Hematopoietic multipotent progenitor cell treated with erythropoietin and hydrocortisone succinate and interleukin-3 and kit ligand, for 17 days (in vitro differentiated cells): ENCODE measurements at regions not wholly inside any gene's neighbourhood (a gene's known extent, or its start where the extent isn't known, plus 50 kb on each side); places are given as distances from the start of the nearest gene placed in this dataset.
"Not testable (repeated sequence)": the region's sequence is repeated elsewhere in the genome, so short reads cannot be mapped to it uniquely, and the experiment has no call there.

ENCODE experiments used
- DNase-seq: peaks from one replicate; pipeline ENCODE4 v3.0.0-alpha.2; 2015; ENCODE audit warnings: low spot score

DNA sequence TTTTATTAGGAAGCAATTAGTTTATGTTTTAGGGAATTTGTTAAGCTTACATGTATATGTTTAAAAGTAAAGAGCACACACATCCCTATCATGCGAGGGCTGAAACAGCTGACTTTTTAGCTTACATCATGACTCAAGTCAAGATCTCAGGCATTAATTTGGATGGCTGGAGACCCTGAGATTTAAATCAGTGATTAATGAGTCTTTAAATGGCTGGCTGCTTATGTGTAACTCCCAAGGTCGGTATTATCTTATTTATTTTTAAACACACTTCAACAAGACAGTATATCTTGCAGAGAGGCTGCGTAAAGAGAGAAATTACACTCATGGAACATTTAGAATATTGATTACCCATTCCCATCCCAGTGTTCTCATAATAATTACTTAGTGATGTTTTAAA is 169.4 kb downstream of the KBTBD8 start:
- DNase-seq: no peak

DNA sequence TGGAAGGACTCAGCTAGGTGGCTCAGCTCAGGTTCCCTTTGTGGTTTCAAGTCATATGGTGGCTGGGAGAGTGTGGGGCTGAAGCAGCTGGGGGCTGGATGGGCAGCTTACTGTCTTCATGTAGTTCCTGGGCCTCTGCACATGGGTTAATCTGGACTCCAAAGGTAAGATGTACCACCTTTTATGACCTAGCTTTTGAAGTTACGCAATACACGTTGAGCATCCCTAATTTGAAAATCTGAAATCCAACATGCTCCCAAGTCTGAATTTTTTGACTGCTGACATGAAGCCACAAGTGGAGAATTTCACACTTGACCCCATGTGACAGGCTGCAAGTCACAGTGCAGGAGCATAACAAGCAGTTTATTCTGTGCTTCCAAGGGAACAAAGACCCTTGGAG is 173.7 kb downstream of the KBTBD8 start:
- no peak for DNase-seq

DNA sequence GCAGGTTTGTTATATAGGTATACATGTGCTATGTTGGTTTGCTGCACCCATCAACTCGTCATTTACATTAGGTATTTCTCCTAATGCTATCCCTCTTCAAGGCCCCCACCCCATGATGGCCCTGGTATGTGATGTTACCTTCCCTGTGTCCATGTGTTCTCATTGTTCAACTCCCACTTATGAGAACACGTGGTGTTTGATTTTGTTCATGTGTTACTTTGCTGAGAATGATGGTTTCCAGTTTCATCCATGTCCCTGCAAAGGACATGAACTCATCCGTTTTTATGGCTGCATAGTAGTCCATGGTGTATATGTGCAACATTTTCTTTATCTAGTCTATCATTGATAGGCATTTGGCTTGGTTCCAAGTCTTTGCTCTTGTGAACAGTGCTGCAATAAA is 175.0 kb downstream of the KBTBD8 start:
- DNase-seq: not testable (repeated sequence)

DNA sequence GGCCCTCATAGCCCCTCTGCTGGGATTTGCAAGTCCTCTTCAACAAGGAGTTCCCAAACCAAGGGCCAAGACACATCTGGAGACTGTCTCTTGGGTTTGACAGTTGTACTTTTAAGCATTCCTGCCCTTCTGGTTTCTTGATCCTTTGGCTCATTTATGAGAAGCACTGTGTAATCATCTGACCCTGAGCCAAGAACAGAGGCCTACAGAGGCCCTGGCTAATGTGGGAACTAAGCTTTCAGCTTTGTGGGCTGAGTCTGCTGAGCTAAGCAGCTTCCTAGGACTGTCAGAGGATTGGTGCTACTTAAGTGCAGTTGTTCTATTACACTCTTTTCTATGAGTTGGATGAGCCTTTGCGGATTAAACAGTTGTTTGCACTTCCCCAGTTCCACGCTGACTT is 178.3 kb downstream of the KBTBD8 start:
- DNase-seq: no peak

DNA sequence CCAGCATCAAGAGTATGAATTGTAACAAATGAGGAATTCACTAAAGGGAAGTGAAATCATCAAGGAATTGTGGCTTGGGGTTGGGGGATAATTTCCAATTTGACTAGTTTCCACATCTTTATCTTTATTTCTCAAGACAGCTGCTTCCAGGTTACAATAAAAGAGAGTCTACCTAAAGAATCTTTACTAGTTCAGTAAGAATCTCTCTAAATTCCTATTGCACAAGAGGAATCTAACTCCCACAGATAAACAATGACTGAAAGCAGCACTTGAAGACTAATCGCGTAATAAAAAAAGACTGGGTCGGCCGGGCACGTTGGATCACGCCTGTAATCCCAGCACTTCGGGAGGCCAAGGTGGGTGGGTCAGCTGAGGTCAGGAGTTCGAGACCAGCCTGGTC is 194.4 kb downstream of the KBTBD8 start:
- DNase-seq: no peak

DNA sequence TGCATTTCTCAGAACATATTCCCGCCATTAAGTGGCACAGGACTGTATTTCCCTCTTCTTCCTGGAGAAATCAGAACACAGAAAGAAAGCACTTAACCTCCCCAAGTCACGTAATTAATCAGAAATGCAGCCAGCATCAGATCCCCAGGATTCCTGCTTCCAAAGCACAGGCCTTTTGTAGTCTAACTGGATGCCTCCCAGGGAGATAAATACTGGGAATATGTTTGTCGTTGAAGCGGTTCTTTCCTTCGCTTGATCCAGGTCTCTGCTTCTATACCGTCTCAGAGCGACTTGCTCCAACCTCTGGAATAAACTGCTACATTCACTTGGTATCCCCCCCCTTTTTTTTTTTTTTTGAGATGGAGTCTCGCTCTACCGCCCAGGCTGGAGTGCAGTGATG is 198.6 kb downstream of the KBTBD8 start:
- DNase-seq: no peak

DNA sequence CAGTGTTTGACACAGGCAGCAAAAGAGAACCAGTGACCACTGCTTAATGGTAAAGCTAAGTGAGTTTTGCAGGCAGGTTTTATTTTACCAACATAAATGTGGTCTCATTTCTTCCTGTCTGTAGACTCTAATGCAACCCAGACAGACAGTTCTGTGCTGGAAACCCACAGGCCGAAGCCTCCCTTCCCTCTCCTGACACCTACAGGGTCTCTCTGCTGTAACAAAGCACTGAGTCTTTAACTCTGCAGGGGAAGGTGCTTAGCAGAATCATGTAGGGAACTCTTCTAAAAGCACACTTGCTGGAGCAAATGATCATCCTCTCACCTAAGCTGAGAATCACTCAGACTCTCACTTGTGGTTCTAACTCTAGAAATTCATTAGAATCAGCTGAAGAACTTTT is 200.3 kb downstream of the KBTBD8 start:
- no peak for DNase-seq

DNA sequence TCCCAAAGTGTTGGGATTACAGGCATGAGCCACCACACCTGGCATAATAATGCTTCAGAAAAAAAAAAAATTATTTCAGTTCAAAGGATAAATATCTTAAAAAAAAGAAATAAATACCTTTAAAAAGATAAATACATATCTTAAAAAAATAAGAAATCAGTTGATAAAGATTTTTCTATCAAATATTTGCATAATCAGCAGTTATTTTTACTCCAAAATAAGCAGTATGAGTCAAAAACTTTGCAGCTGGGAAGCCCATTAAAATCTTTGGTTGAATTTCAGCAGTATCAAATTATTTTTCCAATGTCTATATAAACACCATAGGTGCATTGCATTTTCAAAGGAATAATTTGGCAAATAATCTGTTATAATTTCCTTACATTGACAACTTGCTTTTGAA is 202.5 kb downstream of the KBTBD8 start:
- DNase-seq: no peak

DNA sequence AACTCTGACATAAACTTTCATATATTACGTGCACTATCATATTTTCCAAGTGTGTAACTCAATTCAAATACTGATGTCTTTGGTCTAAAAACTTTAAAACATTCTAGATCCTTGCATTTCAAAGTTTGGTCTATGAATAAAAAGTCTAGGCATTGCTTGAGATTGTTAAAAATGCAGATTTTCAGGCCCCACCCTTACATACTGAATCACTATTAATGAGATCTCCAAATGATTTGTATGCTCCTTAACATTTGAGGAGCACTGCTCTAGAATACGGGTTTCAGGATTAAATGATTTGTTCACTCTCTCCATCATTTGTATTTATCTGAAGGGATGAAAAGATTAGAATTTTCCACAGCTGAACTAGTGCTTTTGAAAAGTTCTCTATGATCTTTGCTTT is 202.9 kb downstream of the KBTBD8 start:
- no peak for DNase-seq

DNA sequence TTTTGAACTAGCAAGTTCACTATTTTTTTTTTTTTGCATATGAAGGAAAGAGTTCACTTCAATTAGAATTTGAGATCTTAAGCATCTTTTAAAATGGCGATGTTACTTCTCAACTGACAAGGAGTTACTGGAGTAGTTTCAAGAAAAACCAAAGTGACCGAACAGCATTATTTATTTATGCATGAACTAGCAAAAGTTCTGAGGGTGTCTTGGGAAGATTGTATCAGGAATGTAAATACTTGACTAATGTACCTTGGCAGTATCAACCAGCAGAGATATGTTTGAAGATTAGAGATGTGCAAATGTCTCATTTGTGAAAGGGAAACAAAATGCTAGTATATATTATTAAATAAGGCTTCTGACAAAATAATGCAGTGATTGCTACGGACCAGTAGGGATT is 203.9 kb downstream of the KBTBD8 start:
- DNase-seq: no peak

DNA sequence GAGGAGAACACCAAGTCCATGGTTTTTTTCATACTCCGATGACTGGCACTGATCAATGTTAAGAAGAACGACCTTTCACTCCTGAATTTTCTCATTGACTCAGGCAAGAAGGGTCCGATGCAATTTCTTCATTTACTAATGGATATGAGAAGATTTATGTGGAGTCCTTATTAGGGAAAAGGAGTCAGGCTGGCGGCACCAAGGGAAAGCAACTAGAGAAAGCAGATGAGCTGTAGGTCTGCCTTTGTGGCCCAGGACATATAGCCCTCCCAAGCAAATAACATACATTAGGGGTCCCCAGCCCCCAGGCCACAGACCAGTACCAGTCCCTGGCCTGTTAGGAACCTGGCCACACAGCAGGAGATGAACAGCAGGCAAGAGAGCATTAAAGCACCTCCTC is 206.8 kb downstream of the KBTBD8 start:
- DNase-seq: no peak

DNA sequence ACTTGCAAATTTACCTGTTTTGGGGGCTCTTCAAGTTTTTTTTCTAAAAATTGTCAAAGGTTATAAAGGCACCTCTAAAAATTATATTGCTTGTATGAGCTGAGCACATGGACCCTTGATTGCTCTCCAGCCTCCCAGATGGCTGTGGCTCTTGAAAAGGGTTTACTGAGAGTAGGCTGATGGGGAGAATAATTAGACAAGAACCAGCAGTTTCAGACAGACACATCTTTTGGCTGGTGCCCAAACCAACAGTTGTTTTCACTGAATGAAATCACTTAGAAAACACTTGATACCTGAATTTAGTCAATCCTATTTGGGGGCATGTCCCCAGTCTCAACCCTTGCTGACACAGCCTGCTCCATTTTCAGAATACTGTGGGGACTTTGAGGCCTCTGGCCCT is 217.6 kb downstream of the KBTBD8 start:
- DNase-seq: no peak

DNA sequence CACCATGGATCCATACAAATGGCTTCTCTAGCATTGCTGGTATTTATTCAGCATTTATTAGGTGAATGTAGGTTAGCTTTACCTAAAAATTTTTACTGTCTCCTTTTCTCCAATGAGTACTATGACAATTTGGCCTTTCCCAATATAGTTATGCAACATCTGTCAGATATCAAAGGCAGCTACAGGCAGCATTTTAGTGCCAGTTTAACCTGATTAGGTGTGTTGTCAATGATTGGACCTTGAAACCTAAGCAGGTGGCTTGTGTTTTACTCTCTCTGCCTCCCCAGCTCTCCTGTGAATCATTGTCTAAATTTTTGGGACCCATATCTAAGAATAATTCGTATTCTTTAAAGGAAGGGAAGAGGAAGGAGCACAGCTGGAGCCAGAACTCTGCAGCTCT is 228.9 kb downstream of the KBTBD8 start:
- DNase-seq: no peak

DNA sequence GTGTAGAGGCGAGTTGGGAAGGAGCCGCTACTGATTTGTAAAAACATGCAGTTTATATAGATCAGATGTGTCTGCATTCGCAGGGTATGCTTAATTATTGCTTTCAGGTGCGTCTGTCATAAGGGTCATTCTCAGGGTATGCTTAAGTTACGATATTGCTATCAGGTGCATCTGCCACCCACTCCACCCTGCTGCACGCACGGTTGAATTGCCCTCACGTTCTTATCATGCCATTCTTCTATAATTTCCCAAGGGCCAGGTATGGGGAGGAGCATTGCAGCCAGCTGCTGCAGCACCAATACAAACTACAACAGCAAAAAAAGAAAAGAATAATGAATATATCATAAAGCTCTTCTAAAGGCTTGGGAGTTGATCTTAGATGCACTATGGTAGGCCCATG is 230.0 kb downstream of the KBTBD8 start:
- DNase-seq: no peak

DNA sequence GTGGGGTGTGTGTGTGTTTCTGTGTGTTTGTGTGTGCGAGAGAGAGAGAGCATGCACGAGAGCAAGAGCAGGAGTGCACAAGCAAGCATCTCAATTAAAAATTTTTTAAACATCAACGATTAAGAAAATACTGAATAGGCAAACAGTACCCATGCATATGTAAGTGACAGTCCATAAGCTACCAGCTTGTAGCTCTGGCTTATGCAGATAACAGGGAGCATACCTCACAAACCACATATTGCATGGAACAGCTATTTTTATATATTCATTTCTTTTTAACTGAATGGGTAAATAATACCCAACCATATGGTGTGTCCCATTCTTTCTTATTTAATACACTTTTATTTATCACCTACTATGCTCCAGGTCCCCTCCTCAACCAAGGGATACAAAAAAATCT is 234.5 kb downstream of the KBTBD8 start:
- no peak for DNase-seq

DNA sequence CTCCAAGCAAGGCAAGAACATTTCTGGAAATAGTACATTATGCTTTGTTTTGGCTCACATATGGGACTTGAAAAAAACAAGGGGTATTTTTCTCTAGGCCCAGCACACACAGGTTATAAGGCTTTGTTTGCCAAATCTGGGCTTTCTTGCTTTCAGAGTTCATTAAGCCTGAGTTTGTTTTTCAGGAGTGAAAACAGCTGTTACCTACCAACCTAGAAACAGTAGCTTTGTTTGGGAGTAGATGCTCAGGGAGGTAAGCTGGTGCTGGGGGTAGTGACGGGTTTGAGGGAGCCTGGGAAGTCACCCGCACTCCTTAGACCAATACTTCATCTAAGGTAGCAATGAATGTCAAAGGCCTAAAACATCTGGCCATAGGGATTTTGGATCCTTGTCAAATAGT is 241.2 kb downstream of the KBTBD8 start:
- no peak for DNase-seq

DNA sequence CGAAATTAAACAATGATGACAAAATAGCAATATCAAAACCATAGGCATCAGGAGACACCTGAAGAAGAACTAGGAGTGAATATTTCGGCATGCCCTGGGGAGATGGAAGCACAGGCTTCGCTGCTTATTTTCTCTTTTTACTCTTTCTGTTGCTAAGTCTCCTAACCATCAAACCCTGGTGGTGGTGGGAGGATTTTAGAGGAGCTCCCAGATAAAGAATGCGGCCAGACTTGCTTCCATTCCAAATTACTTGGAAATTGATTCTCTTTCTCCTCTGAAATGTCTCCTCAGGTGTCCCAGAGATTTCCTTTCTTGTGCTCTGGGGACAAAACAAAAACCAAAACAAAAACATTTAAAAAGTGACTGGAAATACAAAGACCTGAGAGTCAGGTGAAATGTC is 243.0 kb downstream of the KBTBD8 start:
- no peak for DNase-seq

DNA sequence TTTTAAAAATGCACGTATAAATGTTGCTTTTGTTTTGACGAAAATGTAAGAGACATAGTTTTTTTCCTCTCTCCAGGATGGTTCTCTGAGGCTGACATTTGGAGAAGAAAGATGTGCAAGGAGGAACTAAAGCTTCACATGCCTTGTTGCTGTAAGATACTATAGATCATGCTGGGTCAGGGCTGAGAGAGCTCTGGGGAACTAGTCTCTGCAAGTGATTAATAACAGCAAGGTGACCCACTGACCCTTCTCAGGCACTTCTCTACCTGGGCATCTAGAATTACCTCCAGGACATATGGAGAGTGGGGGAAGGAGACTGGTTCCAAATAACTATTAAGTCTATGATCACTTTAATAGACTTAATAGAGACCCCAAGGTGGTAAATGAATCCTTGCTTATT is 246.0 kb downstream of the KBTBD8 start:
- DNase-seq: no peak

DNA sequence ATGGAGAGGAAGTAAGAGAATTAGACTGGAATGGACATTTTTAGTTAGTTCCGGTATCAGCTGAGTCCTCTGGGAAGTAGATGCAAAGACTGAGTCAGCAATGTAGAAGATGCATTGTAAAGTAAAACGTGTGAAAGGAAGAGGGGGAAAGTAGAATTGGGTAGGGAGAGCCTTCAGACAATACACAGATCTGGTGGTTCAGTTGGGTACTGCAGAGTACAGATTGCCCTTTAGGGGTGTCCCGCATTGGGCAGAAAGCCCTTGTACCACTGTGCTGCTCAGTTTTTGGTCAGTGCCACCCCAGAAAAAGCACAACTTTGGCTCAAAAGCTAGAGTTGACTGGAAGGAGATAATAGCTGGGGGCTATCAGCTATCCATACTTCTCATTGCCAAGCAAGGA is 247.4 kb downstream of the KBTBD8 start:
- DNase-seq: no peak

DNA sequence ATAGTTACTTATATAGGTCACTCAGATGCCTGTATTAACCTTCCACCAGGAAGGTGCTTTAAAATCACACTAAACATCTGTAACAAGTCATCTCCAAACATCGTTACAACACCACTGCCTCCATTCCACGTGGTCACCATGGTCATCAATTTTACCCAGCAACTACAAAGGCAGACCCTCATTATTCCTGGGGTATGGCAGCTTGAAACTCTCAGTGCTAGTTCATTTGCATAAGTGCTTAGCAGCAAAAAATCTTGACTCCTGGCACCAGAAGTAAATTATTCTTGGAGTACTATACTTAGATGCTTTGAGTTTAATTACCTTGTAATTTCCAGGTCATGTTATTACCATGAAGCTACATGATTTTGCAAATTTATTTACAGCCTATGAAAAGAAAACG is 250.6 kb downstream of the KBTBD8 start:
- DNase-seq: no peak

DNA sequence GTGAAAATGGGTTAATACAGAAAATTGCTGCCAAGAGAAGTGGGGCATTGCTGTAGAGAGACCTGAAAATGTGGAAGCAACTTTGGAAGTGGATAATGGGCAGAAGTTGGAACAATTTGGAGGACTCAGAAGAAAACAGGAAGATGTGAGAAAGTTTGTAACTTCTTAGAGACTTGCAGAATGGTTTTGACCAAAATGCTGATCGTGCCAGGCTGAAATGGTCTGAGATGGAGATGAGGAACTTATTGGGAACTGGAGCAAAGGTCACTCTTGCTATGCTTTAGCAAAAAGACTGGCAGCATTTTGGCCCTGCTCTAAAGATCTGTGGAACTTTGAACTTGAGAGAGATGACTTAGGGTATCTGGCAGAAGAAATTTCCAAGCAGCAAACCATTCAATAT is 254.8 kb downstream of the KBTBD8 start:
- DNase-seq: not testable (repeated sequence)

DNA sequence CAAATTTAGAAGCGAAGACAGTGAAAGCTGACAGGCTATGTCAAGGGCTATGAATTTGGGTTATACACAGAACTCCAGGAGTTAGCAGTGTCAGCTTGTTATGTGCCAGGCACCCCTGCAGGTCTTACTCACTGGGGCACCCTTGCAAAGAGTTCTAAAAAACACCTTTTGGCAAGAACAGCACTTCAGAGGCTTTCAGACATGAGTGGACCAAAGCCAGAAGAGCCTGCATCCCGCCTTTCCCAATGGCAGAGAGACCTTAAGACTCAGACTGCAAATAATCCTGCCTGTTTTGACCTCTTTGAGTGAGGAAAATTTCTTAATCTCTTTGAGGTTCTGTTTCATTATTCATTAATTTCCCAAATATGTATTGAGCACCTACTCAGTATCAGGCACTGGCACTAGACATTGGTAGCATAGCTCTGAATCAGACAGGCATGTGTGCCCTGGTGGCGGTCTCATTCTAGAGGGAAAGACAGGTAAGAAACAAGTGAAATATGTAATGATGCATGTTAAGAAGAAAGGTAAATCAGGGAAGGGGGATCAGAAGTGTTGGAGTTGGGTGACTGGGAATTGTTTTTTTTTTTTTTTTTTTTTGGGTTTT is 280.0 kb downstream of the KBTBD8 start:
- DNase-seq: no peak

DNA sequence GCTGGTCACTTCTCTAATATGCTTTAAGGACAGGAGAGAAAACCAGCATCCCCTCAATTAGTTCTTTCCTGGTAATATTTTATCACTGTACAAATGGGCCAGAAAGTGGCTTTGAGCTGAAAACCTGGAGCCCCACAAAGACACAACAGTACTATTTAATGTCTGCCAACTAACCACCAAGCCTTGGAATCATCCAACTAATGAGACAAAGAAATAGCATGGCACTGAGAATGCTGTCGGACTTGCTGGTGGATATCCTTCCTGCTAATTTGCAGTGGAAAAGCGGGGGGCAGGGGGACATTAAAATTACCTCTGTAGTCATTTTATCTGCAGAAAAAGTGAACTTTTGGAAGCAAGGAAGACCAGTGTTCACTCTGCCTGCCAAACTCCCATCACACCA is 288.5 kb downstream of the KBTBD8 start:
- DNase-seq: no peak

DNA sequence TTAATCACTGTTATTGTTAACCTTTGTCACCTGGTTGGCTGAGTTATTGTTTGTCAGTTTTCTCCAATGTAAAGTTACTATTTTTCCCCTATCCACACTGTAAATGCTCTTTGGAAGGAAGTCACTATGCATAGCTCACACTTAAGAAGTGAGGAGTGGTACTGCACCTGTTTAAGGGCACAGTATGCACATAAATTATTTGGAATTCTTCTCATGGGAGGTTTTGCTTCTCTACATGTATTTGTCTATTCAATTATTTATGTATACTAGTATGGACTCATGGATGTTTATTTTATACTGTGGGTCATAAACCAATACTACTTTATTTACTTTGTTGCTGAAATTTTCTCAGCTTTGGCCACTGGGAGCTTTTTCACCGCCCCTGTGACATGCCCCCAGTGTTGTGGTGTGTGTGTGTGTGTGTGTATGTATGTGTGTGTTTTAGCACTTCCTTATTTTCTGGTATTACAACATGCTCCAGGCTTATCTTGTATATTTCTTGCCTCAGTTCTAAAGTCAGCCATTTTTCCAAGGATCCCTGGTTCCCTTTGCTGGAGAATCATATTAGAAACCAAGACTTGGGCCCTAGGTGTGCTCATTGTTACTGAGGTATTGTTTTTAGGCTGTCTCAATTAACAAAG is 290.5 kb downstream of the KBTBD8 start:
- no peak for DNase-seq

DNA sequence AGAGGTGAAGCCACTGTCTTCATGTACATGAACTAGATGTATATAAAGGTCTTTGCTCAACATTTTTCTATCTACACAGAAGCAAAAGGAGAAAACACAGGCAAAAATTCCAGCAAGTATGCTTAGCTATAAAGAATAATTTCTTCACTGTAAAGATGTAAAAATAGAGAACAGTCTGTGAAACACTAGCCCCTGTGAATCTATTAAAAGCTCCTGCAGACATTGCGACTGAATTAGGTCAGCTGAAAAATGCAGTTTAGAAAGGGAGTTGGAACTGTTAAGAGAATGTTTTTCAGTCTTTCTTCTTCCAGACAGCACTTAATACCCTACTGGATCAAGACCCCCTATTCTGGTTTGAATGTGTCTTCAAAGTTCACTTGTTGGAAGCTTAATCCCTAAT is 291.5 kb downstream of the KBTBD8 start:
- DNase-seq: no peak
